ENCODE measurements at regions not wholly inside any gene's neighbourhood (a gene's known extent, or its start where the extent isn't known, plus 50 kb on each side); places are given as distances from the start of the nearest gene placed in this dataset.
A peak's percentile ranks its signal among the peaks of the same experiment; 100 is the strongest.

DNA sequence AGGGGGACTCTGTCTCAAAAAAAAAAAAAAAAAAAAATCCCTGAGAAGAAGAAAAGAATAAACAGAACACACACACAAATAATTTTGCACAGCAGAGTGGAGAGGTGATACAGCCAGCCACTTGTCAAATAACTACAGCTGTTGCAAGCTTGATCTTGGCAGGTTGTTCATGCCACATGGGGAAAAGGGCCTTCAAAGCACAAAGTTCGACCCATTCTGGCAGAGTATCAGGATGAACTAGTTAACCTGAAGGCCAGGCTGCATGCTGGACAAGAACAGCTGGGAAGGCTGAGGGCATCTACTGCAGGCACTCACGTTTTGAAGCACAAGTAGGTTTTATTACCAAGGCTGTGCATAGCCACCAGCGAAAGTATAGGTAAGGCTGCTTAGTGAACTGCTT is 104.1 kb downstream of the KCTD15 start:
- no peak for DNase-seq

DNA sequence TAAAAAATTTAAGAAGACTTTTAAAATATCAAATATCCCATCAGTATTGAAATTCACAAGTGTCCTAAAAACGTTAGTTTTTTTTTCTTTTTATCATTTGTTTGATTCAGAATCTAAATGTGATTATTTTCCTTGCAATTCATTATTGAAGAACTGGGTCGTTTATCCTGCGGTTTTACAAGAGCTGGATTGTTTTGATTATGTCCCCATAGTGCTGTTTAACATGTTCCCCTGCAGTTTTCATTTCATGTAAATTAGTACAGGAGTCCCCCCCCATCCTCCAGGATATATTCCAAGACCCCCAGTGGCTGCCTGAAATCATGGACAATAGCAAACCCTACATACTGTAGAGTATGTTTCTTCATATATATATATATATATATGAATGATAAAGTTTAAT is 105.7 kb downstream of the KCTD15 start:
- no peak for DNase-seq

- no peak for DNase-seq
Observed at GRCh38 chr19:33902802-33903488, 106.3 kb downstream of the KCTD15 start.

DNA sequence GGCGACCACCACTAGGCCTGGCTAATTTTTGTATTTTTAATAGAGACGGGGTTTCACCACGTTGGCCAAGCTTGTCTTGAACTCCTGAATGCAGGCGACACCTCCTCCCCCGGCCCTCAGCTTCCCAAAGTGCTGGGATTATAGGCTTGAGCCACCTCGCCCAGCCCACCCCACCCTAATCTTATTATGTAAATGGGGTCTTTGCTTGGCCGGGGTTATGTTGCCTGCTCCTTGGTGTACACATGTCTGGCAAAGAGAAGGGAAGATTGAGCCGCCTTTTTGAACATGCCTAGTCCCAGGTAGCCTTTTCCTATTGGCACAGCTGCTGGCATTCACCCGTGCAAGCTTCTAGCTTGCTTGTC is 106.8 kb downstream of the KCTD15 start:
- no peak for DNase-seq

GRCh38 chr19:33904681-33905080 is 108.0 kb downstream of the KCTD15 start:
- DNase-seq, result no peak

DNA sequence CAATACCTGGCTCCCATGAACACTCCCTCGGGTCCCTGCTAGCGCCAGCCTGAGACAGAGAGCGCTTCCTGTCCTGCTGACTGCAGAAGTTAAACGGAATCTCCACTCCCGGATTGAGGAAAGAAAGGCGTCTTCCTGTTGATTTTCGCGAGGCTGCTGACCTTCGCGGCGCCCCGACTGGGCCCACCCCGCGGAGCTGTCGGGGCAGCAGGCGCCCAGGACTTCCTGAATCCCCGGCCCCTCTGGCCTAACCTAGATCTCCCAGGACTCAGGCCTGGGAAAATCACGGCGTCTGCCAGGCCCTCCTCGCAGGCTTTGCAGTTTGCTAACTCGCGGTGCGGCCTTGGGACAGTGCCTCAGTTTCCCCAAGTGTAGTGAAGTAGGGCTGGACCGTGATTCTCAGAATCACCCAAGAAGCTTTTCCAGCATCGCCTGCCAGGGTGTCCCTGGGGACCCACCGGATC is 108.8 kb downstream of the KCTD15 start:
- no peak for DNase-seq

DNA sequence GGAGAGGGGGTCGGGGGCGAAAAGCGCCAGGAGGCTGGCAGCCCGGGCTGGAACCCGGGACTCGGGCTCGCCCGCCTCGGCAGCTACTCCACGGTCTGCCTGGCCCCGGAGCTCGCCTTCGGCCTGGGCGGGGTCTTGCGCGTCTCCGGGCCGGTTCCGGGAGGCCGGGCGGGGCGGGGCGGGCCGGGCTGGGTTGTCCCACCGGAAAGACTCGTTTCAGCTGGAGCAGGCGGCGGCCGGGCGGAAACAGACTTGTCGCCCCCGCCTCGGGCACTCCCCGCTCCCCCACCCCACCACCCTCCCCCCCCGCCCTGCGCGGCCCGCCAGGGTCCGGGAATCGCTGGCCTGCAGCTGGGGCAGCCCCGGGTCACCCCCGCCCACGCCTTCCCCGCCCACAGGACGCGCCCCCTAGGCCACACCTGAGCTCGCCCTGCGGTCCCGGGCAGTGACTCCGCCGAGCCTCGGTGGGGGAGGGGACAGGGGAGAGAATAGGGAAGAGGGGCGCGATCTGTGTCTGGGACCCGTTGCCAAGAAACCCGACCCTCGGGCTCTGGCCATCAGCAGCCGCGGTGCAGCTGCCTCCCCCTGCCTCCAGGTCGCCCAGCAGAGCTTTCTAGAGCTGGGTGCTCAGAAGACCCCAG is 109.4 kb downstream of the KCTD15 start:
- DNase-seq, result peak in 1 of 2 donors; percentile 28

GRCh38 chr19:33906578-33907335 is 110.1 kb downstream of the KCTD15 start:
- no peak for DNase-seq

DNA sequence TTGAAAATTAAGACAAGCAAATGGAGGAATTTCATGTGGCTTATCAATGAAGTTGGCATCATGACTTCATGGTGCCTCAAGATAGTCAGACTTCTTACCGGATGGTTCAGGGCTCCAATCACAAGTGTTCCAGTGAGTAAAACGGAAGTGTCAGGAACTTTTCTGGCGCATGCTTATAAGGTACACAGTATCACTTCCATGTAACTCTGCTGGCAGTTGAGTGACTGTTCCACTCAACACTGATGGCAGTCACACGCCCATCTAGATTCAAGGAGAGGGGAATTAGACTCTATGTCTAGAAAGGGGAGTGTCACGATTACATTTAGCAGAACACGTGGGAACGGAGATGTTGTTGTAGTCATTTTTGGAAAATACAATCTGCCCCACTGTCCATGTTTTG is 114.3 kb downstream of the KCTD15 start:
- no peak for DNase-seq

DNA sequence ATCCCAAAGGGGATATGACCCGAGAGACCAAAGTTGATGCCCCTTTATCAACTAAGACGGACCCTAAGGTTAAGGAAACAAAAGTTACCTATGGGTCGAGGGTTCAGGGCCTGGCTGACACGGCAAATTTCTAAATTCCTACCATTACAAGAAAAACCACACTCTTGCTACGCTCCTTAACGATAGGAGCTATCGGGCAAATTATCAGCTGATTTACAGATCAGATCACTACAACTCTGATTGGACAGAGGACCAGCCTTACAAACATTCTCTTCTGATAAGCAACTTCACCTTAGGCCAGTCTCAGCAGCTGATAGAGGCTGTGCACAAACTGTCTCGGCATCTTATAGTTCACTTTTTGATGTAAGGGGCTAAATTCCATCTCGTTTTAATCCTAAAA is 117.9 kb downstream of the KCTD15 start:
- DNase-seq, result no peak

DNA sequence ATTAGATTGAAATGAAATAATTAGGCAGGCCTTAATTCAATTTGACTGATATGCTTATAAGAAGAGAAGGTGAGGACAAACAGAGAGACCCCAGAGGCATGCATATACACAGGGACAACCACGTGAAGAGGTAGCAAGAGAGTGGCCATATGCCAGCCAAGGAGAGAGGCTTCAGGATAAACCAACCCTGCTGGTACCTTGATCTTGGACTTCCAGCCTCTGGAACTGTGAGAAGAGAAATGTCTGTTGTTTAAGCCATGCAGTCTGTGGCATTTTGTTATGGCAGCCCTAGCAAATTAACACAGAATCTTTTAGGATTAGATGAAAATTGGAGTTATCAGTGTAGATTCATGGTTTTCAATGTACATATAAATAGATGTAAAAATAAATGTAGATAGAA is 120.1 kb downstream of the KCTD15 start:
- DNase-seq, result no peak

- no peak for DNase-seq
Observed at GRCh38 chr19:33919291-33919690, 122.6 kb downstream of the KCTD15 start.

GRCh38 chr19:33921165-33921564 is 124.5 kb downstream of the KCTD15 start:
- DNase-seq, result no peak

GRCh38 chr19:33926306-33926705 is 129.6 kb downstream of the KCTD15 start:
- no peak for DNase-seq

DNA sequence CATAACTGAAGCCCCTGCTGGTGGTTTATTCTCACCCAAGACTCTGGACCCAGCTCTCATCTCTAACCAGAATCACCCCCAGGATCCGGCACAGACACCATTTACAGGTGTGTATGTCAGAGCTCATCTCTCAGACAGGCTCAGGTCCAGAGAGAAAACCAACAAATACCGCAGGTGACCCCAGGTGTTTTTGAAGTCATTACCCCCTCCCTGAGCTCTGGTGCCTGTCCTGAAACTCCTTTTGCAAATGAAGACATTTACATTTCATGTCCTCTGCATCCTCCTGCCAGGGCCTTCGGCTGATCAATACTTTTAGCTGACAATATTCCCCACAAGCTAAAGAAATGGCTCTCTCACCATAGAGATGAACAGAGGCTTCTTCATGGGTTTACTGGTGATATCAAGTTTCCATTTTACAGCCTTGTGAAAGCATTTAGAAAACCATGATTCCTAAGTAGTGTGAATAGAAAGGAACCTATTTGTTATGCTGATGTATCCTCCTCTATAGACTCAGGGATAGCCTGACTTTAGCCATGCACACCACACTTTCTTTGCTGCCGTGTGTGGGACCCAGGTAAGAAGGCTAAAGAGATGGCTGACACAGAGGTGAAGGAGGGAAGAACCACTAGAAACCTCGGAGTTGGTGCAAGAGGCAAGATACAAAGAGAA is 131.3 kb downstream of the KCTD15 start:
- DNase-seq, result no peak

DNA sequence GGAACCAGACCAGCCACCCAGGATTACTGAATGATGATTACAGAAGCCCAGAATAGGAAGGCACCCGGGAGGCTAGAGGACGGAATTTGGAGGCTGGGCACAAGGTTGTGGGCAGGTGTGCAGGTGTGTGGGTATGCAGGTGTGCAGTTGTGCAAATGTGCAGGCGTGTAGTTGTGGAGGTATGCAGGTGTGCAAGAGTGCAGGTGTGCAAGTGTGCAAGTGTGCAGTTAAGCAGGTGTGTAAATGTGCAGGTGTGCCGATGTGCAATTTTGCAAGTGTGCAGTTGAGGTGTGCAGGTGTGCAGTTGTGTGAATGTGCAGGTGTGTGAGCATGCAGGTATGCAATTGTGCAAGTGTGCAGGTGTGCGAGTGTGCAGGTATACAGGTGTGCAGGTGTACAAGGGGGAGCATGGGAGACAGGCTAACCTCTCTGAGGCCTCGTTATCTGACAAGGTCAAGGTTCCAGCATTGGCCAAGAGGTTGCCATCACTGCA is 131.8 kb downstream of the KCTD15 start:
- DNase-seq, result no peak

DNA sequence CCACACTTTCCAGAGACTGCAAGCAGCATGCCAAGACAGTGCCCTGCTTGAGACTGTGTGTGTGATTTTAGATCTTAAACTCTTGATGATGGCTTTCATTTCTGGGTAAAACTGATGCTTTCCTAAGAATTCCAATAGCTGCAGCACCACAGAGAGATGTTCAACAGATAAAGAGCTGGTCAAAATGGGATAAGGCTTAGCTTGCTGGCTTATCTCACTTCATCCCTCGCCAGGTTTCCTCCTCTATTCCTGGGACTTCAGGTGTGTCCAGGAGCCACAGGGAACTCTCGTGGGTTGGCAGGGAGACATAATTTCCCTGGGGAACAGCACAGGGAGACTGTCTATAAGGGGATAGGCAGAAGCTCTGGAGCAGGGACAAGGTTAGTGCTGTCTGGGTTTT is 137.3 kb downstream of the KCTD15 start:
- no peak for DNase-seq

- no peak for DNase-seq
Observed at GRCh38 chr19:33938821-33939220, 142.2 kb downstream of the KCTD15 start.

- DNase-seq, result no peak
Observed at GRCh38 chr19:33941133-33941532, 144.5 kb downstream of the KCTD15 start.

- DNase-seq, result no peak
Observed at GRCh38 chr19:33946535-33947264, 150.0 kb downstream of the KCTD15 start.

GRCh38 chr19:33947265-33947964 is 150.7 kb downstream of the KCTD15 start:
- DNase-seq, result no peak

All from stimulated activated CD4-positive, alpha-beta T cell treated with anti-CD3 and anti-CD28 coated beads, Interleukin-2, amount 100 ng/mL, for 24 hours (primary cell).